A673 (cell line): ENCODE measurements at regions not wholly inside any gene's neighbourhood (a gene's known extent, or its start where the extent isn't known, plus 50 kb on each side); places are given as distances from the start of the nearest gene placed in this dataset.

Source experiments
- BruUV-seq: library from RNA; stranded (reverse); fragments of 400-500 nt; replicated peaks from 2 replicates; lab custom pipeline; 2021; lab: Mats Ljungman, UMichigan
- CTCF ChIA-PET: fragments of 300-600 bp; sonication (Branson Sonifier 250); formaldehyde crosslinking; loops from one replicate; lab custom pipeline; 2022; ENCODE audit warnings: antibody characterized with exemption; lab: Charles Lee
- POLR2A ChIA-PET: fragments of 300-600 bp; sonication (Branson Sonifier 250); formaldehyde crosslinking; loops from one replicate; lab custom pipeline; 2022; ENCODE audit warnings: antibody characterized with exemption; ENCODE audit not compliant: low non-redundant PET; lab: Charles Lee
- DNase-seq: peaks from one replicate; pipeline ENCODE4 v3.0.0-alpha.2; 2015; ENCODE audit warnings: low spot score
- H3K27ac ChIP-seq: fragments of 200-600 bp; sonication (generic); 2 replicates; pipeline ENCODE4 v1.5.1; 2016; ENCODE audit warnings: mixed run types, low read depth, mild to moderate bottlenecking, mixed read lengths, antibody characterized with exemption, low read length; ENCODE audit not compliant: poor library complexity, severe bottlenecking
- H3K27me3 ChIP-seq: fragments of 200-600 bp; sonication (generic); replicated peaks from 2 replicates; pipeline ENCODE4 v1.6.1; 2017; ENCODE audit warnings: mixed run types, low read depth, mild to moderate bottlenecking, mixed read lengths, antibody characterized with exemption, low read length; ENCODE audit not compliant: insufficient read depth, poor library complexity
- H3K36me3 ChIP-seq: fragments of 200-600 bp; sonication (generic); 2 replicates; pipeline ENCODE4 v1.6.1; 2016; ENCODE audit warnings: mixed run types, mild to moderate bottlenecking, mixed read lengths, antibody characterized with exemption, low read length; ENCODE audit not compliant: insufficient read depth, poor library complexity, severe bottlenecking
- H3K4me1 ChIP-seq: fragments of 200-600 bp; sonication (generic); 2 replicates; pipeline ENCODE4 v1.6.1; 2017; ENCODE audit warnings: mixed run types, mild to moderate bottlenecking, mixed read lengths, antibody characterized with exemption, low read length; ENCODE audit not compliant: insufficient read depth, poor library complexity, severe bottlenecking
- H3K4me3 ChIP-seq: fragments of 200-600 bp; sonication (generic); 2 replicates; pipeline ENCODE4 v1.5.1; 2016; ENCODE audit warnings: low read depth, mixed run types, mild to moderate bottlenecking, mixed read lengths, low read length; ENCODE audit not compliant: poor library complexity, severe bottlenecking
- H3K9me3 ChIP-seq: fragments of 200-600 bp; sonication (generic); 2 replicates; pipeline ENCODE4 v1.6.1; 2016; ENCODE audit warnings: mixed run types, low read depth, mild to moderate bottlenecking, mixed read lengths, antibody characterized with exemption, low read length; ENCODE audit not compliant: poor library complexity, severe bottlenecking
- EZH2 ChIP-seq: fragments of 200-600 bp; sonication (generic); IDR thresholded peaks from 2 replicates; pipeline ENCODE4 v1.6.1; 2017; ENCODE audit warnings: borderline replicate concordance, low read depth, mild to moderate bottlenecking, mixed read lengths, antibody characterized with exemption, low read length; ENCODE audit not compliant: poor library complexity, severe bottlenecking
- intact Hi-C: fragments of 100-400 bp; cut with micrococcal nuclease; formaldehyde crosslinking; loops from one replicate; pipeline ENCODE4 v1.10.0; 2022; ENCODE audit not compliant: unreplicated experiment
- TF ChIP-seq, protein P1 (sequence below): fragments of 300-800, 200-600 bp; sonication (generic); conservative IDR thresholded peaks from 2 replicates; pipeline ENCODE4 v1.5.1; 2017; ENCODE audit warnings: low read depth, mild to moderate bottlenecking, antibody characterized with exemption, low read length, moderate library complexity, mixed read lengths

DNA sequence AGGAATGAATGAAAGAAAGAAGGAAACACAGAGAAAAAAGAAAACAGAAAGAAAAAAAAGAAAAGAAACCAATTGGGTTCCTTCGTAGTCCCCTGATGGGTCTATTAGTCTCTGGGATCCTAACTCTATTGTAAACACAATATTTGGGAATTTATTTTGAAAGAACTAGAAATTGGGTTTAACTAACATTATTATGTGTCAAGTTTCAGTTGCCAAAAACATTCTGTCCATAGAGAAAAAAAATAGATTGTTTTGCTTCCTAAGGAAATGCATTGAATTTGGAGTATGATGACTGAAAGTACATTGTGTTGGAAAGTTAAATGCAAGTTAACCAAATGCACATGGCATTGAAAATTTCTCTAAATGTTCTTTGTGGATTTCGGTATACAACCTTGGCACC, 52.8 kb upstream of the PPP1R12A start:
- Histone ChIP-seq H3K36me3 (no peaks in the 10 kb centered on the region), H3K9me3 (no peaks in the 10 kb centered on the region), H3K27ac (no peak overlapping the region), H3K27me3 (no peaks in the 10 kb centered on the region), H3K4me1 (no peaks in the 10 kb centered on the region), H3K4me3 (no peak overlapping the region)
- ChIA-PET CTCF (interaction anchor here (0.6 kb wide), 1 partner anchor 500 kb away, joined by 4 read pairs; no protein-coding TSS in a partner anchor), POLR2A (no interaction called here)
- no TSS peak for BruUV-seq
- no peak for DNase-seq
- TF ChIP-seq EZH2: no peak
- TF ChIP-seq, protein P1, sequence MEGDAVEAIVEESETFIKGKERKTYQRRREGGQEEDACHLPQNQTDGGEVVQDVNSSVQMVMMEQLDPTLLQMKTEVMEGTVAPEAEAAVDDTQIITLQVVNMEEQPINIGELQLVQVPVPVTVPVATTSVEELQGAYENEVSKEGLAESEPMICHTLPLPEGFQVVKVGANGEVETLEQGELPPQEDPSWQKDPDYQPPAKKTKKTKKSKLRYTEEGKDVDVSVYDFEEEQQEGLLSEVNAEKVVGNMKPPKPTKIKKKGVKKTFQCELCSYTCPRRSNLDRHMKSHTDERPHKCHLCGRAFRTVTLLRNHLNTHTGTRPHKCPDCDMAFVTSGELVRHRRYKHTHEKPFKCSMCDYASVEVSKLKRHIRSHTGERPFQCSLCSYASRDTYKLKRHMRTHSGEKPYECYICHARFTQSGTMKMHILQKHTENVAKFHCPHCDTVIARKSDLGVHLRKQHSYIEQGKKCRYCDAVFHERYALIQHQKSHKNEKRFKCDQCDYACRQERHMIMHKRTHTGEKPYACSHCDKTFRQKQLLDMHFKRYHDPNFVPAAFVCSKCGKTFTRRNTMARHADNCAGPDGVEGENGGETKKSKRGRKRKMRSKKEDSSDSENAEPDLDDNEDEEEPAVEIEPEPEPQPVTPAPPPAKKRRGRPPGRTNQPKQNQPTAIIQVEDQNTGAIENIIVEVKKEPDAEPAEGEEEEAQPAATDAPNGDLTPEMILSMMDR: no peak
- intact Hi-C loops: no loop called here
